Activated CD4-positive, CD25-positive, alpha-beta regulatory T cell treated with anti-CD3 and anti-CD28 coated beads, Interleukin-2, amount 50 U/mL, for 72 hours (primary cell): ENCODE measurements at regions not wholly inside any gene's neighbourhood (a gene's known extent, or its start where the extent isn't known, plus 50 kb on each side); places are given as distances from the start of the nearest gene placed in this dataset.
"Not testable (repeated sequence)": the region's sequence is repeated elsewhere in the genome, so short reads cannot be mapped to it uniquely, and the experiment has no call there.

Experiments
- DNase-seq: peaks from one replicate; pipeline ENCODE4 v3.0.0; 2021

DNA sequence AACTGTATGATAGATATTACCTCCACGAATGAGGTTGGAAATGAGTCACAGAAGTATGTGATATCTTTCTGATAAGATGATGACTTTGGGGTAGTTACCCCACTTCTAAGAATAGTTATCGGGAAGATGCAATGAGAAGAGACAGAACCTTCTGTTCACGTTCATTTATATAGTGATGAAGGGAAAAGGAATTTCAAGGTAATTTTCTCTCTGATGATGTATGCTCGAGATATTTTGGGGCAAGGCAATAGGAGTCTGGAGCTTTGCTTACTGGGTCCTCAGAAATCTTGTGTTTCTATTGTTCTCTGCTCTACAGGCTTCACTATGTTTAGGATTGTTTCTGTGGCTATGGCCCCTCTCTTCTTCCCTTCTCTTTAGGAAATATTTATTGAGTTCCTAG, 1389.6 kb downstream of the CDH8 start:
- DNase-seq, result no peak

DNA sequence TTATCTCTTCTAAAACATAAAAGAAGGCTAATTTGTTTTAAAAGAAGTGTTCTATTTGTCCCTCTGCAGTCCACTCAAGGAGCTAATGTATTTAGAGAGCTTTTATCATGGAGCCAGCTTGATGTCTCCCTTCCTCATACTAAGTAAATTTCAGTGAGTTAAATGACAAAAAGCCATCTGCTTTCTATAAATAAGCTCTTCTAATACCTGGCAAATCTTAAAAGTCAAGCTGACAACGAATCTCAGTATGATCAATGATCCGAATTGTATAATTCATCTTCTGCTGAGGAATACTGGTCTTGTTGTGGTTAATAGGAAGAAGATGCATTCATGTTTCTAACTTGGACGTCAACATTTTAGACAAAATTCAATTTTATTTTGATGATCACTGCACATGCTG, 1390.7 kb downstream of the CDH8 start:
- DNase-seq, result no peak

DNA sequence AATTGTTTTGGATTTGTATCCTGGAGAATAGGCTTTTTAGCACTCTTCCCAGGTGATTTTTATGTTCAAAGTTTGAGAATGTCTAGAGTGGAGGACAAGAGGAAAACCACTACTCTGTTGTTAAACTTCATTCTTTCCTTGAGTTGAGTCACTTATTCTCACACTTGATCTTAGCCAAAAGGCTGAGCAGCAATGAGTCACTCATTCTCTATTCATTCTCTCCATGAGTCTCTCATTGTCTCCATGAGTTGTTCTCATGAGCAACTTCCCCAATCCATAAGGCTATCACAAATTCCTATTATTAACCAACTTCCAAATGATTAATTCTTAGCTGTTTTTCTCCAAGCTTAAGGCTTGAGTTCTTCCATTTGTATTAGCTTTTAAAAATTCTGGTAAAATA, 1393.3 kb downstream of the CDH8 start:
- DNase-seq, result no peak

DNA sequence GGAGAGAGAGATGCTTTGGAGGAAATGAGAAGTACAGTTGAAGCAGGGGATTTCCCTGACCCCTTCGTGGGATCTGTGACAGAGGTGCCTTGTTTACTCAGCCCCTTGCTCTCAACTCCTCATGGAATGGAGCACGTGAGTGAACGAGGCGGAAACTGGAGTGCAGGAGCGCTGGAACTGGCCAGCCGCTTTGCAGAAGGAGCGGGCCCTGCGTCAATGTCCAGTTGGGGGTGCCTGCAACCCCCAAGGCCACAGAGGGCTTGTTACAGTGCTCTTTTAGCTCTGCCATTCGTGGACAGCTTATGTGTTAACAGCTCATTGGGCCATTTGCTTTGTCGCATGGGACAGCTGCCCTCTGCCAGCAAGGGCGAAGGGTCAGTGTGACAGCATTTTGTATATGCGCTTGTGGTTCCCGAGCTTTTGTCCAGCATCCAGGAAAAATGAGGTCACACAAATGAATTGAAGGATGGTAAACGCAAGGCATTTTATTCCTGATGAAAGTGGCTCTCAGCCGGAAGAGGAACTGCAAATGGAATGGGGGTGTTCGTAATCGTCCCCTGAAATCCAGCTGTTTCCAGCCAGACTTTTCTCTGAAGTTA, 1395.1 kb downstream of the CDH8 start:
- DNase-seq, result no peak

DNA sequence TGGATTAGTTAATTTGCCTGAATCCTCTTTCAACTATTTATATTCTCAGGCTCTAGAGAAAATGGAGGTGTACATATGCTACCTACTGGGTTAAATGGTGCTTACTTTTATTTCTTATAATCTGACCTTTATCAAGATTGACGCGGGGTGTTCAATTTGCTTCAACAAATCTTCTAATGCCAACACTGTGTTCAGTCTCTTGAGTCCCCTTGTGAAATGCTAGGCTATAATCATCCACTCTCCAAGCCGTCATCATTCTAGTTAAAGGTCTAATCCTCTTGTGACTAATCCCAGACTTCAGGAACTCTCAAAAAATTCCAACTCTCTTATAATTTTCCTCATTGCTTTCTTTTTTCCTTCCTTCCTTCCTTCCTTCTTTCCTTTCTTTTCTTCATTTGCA, 1396.2 kb downstream of the CDH8 start:
- no peak for DNase-seq

DNA sequence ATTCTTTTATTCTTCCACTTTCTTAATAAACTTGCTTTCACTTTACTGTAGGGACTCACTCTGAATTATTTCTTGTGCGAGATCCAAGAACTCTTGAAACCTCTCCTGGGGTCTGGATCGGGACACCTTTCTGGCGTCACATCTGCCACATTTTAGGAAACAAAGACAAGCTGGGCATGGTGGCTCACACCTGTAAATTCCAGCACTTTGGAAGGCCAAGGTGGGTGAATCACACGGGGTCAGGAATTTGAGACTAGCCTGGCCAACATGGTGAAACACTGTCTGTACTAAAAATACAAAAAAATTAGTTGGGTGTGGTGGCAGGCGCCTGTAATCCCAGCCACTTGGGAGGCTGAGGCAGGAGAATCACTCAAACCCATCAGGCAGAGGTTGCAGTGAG, 1399.6 kb downstream of the CDH8 start:
- DNase-seq, result not testable (repeated sequence)

DNA sequence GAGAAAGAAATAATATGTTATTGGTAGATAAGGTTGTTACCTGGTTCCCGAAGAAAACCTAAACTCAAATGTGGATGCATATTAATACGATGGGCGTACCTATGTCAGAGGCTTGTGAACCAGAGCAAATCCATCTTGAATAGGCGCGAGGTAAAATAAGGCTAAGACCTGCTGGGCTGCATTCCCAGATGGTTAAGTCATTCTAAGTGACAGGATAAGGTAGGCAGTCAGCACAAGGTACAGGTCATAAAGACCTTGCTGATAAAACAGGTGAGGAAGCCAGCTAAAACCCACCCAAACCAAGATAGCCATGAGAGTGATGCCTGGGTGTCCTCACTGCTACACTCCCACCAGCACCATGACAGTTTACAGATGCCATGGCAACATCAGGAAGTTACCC, 1400.1 kb downstream of the CDH8 start:
- DNase-seq, result no peak

DNA sequence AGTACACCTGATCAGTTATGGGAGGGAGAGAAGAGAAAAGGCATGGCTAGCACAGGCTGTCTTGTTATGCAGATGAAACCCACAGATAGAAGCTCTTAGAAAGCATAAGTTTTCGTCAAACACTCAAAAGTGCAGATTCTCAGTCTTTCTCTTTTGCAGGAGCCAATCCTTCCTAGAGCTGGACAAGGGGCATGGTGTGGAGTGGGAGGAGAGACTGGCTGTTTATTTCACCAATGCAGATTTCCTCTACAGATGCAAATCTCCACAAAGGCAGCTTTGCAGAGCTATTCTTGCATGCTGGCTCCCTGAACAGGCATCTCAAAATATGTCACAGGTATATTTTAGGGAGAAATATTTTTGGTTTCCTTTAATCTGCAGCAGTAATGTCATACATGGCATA, 1400.7 kb downstream of the CDH8 start:
- no peak for DNase-seq

DNA sequence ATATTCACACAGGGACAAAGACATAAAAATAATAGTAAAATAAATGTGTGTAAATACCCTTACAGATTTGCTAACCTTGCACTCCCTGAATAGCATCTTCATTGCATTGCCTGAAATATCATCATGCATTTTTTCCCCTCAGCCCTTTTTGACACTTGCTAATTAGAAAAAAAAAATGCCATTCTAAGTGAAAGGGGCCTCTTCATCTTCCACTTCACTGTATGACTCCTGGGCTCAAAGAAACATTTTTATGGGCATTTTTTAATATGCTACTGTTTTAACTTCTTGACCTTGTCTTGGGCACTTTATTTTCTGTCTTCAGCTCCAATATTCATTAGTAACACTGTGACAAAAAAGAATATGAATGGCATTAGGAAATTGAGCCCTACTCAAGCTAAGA, 1424.4 kb downstream of the CDH8 start:
- no peak for DNase-seq

DNA sequence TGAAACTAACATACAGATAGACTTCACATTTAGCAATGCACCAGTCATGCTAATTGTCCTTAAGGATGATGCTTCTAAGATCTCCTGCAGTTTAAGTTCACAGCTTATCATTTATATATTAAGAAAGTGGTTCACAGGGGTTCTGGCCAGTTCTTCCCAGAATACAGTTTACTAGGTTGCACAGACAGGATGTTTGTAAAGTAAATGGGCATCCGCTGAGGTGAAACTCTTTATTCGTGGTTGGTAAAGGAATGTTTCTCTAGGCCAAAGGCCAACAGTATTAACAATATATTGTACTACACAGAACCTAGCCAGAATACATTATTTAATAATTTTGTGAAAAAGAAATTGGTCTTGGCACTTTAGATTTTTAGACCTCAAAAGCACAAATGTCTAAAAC, 1427.3 kb downstream of the CDH8 start:
- DNase-seq, result no peak

DNA sequence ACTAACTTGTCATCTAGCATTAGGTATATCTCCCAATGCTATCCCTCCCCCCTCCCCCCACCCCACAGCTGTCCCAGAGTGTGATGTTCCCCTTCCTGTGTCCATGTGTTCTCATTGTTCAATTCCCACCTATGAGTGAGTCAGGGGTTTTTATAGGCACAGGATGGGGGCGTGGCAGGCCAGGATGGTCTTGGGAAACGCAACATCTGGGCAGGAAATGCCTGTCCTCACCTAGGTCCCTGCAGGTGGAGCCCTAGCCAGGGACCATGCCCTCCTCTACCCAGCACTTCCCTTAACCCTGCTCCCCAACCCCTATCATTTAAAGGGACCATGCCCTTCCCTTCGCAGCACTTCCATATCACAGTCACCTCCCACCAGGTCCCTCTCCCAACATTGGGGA, 1430.6 kb downstream of the CDH8 start:
- DNase-seq, result not testable (repeated sequence)

DNA sequence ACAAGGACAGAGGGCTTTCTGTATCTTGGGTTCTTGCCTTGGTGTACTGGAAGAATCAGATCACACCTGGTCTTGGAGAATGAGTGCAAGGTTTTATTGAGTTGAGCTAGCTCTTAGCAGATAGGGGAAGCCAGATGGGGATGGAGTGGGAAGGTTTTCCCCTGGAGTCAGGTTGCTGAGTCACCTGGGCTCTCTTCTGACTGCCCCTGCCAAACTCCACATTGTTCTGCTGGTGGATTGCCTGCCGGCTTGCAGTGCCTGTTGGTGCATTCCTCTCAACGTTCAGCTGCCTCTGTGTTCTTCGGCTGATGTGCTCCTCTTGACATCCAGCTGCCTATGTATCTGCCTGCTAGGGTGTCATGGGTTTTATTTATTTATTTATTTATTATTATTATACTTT, 1431.1 kb downstream of the CDH8 start:
- DNase-seq, result no peak

DNA sequence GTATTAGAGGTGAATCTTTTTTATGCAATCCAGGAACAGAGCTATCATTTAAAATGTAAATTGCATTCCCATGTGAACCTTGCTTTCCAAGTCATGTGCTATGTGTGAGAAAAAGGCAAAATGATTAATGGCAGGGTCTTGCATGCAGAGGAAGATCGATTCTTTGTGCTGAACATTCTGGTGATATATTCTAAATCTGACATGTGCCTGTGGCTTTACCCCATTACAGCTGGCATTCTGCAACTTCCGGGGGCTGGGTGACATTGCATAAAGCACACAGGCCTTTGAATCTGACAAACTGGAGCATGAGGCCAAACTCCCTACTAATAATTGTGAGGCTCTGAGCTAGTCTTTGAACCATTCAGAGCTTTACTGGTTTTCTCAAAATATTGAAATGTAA, 1449.7 kb downstream of the CDH8 start:
- no peak for DNase-seq

DNA sequence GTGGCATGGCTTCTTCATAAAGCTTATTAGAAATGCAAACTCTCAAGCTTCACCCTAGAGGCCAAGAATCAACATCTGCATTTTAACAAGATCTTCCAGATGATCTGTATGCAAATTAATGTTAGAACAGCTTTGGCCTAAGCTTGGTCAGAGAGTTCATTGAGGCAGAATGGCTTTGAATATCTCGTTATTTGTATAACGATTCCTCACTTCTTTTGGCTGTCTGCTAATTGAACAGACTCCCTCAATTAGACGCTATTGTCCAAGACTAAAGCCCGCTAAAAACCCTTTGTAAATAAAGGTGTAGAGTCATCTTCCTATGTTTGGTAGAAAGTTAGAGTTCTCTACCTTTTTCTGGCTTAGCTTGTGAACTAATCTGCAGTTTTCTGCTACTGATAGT, 1453.7 kb downstream of the CDH8 start:
- no peak for DNase-seq

DNA sequence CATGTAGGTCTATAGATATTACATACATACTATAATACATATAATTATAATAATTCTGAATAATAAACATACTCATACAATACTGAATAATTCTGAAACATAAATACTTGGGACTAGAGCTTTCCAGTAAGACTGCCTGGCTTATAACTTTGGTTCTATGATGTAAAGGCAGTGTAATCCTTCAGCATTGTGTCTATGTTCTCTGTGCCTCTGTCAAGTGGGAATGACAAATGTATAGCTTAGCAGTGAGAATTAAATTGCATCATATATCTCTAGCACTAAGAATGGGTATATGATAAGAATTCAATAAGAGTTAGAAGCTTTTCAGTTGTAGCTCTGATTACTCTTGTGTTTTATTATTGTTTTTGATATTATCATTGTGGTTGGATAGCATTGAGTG, 1469.3 kb downstream of the CDH8 start:
- DNase-seq, result no peak

DNA sequence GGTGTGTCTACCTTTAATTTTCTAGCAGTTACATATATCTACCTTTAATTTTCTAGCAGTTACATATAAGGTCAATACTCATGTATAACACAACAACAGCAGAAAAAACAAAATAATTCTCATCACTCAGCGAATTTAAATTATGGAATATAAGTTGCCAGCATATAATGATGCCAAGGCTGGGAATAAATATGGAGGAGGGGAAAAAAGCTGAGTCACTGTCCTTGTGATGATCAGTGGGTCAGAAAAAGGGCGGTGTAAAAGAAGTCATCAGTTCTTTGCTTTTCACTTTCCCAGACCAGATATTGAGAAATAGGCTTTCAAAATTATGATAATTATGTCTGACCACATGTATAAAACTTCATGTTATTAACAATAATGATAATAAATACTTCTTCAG, 1471.7 kb downstream of the CDH8 start:
- DNase-seq, result no peak

DNA sequence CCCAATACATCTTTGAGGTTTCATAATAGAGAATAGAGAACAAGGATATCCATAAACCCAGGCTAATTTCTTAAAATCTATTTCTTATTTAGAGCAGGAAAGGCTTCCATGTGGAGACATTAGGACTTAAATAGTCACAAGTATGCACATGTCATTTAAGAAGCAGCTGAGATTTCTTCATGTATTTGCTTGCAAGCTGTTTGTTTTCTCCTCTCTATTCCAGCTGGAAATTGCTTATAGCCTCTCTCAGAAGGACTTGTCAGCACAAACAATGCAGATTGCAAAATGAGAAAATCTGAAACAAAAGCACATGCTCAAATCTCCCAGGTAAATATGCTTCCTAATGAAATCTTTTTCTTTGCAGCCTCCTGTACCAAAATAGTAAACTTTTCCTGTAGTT, 1473.1 kb downstream of the CDH8 start:
- DNase-seq, result no peak

DNA sequence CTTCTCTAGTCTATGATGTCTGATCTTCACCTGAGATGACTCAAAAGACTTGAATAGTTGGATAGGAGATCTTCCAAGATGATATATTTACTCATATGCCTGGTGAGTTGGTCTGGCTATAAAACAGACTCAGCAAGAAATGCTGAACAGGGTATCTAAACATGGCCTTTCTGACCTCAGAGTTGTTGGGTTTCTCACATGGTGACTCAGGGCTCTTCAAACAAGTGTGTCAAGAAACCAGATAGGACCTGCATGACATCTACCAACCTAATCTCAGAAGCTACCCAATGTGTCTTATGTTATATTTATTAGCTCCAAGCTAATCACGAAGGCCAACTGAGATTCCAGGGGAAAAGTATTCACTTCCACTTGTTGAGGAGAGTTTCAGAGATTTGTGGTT, 1477.3 kb downstream of the CDH8 start:
- DNase-seq, result no peak

DNA sequence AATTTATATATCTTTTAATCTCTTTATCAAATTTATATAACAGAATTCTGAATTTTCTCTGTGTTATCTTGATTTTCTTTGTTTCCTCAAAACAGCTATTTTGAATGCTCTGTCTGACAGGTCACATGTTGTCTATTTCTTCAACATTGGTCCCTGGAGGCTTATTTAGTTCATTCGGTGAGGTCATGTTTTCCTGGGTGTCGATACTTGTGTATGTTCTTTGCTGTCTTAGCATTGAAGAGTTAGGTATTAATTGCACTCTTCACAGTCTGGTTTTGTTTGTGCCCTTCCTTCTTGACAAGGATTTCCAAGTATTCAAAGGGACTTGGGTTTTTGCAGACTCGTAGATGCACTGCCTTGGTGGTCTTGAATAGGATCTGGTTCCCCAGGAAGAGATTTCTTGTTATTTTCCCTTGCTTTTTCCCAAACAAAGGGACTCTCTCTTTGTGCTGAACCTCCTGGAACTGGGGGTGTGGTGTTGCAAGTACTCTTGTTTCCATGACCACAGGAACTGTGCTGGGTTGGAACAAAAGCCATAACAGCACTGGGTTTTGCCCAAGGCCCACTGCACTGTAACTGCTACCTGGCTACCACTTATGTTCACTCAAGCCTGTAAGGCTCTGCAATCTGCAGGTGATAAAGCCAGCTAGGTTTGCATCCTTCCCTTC, 1483.0 kb downstream of the CDH8 start:
- no peak for DNase-seq

DNA sequence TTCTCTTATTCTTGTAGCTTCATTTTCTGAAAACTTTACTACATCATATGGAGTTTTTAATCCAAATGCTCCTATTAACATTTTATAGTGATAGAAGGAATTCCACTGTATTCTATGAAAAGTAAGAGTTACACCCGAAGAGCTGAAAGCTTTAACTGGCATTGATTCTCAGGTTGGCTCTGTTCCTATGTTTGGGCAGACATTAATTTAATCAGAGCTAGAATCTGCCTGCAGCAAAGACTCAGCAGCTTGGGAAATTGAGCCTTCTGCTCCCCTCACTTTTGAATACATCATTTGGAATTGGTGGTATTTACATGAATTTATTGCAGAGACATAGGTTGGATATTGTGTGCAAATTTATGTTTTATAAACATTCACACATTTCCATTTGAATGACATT, 1494.7 kb downstream of the CDH8 start:
- DNase-seq, result no peak

DNA sequence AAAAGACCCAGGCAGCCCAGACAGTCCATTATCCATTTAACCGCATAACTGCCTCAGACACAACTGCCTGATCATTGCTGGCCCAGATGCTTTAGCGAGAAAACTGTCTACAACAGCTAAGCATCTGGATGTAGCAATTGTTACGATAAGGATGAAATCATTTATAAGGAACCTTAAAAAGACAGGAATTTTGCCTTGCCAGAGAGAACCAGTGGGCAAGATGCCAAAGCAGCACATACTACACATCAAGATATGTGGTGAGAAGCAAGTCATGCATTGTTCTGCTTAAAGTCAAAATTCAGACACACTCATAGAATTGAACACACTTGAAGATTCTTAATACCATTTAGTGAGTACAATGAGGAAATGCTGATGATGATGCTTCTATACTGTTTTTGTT, 1525.3 kb downstream of the CDH8 start:
- no peak for DNase-seq

DNA sequence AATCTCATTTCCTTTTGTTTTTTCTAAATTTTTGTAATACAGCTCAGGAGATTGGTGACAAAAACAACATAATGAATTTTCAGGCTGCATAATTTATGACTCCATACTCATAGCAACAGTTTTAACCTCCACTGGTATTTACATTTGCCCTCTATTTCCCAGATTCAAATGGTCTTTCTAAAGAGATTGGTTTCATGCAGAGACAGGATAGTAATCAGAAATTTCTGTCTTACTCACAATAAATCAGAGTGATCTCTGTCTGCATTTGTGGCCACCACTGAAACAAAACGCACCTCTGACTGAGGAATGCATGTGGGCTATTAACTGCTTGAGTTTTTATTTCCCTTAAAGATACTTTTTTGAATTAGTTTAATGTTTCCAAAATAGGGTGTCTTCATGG, 1526.0 kb downstream of the CDH8 start:
- no peak for DNase-seq

DNA sequence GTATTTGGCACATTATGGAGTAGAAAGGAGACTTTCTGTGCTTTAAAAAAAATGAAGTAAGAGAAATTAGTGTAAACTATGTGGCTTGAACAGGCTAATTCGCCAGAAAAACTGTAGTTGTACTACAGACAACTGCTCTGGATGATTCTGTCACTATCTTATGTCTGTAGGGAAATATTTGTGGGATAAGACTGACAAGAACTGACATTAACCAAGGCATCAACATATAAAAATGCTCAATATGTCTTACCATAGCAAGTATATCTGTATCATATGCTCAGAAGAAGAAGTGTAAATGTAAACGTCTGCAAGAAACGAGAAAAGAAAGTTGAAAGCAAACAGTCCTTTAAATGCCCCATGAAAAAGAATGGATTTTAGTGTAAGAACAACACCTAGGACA, 1545.0 kb downstream of the CDH8 start:
- no peak for DNase-seq

DNA sequence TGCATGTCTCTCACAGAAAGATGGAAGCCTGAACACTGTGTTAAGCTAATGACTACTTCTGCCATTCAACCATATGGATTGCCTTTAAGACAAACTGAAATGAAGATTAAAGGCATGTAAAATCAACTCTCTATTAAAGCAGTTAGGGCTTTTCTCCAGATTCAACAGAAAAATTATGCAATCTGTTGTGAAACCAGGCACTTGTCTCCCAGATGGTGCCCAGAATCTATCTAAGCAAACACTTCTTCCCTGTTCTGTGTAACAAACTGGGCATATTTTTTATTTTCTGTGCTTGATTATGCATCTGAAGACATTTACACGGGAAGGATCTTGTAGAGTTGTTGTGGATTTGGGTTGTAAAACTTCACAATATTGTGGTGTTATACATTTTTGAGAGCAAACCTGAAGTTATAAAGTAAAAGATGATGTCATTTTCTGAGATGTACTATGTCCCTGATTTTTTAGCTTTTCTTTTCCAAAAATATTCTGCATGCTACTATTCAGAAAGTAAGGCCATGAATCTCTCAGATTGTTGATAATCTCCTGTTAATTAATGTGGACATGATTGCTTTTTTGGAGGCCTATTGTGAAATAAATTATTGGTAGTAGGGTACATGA, 1550.3 kb downstream of the CDH8 start:
- no peak for DNase-seq

DNA sequence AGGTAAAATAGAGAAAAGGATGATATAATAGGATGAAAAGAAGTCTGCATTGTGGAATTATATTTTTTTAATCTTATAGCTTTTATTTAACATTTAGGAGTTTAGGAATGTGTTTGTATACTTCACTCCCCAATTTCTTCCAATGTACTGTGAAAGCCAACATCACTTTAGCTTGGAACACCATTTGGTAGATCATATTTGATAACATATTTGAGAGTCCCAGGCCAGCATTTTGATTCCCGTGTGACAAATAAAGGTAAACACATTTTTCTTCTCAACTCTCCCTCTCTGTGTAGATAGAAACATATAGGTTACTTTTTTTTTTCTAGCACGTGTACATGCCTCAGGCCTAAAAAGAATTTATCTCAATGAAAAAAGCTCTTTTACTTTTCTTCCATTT, 1551.3 kb downstream of the CDH8 start:
- no peak for DNase-seq
